ENCODE measurements at regions not wholly inside any gene's neighbourhood (a gene's known extent, or its start where the extent isn't known, plus 50 kb on each side); places are given as distances from the start of the nearest gene placed in this dataset.

- TF ChIP-seq CTCF (IDR thresholded peaks at IDR 0.05; ENCODE audit: control insufficient read depth, insufficient read depth, low read depth, low read length, missing control alignments), result no peak
- no peak for DNase-seq (ENCODE audit: low read depth)
Measured at GRCh38 chr15:39460748-39461147, 120.1 kb upstream of the THBS1 start.

GRCh38 chr15:39461536-39462130 lies 119.2 kb upstream of the THBS1 start:
- no peak for TF ChIP-seq CTCF (IDR thresholded peaks at IDR 0.05; ENCODE audit: control insufficient read depth, insufficient read depth, low read depth, low read length, missing control alignments)
- H3K4me3 ChIP-seq (ENCODE audit: control insufficient read depth, low read depth, low read length), result no peak overlapping the region
- DNase-seq (ENCODE audit: low read depth), result no peak

More at GRCh38 chr15:39460748-39461147, 120.1 kb upstream of the THBS1 start:
- no peak overlapping the region for H3K4me3 ChIP-seq (ENCODE audit: control insufficient read depth, low read depth, low read length)

- no peak for TF ChIP-seq CTCF (IDR thresholded peaks at IDR 0.05; ENCODE audit: control insufficient read depth, insufficient read depth, low read depth, low read length, missing control alignments)
- no peak overlapping the region for H3K4me3 ChIP-seq (ENCODE audit: control insufficient read depth, low read depth, low read length)
- DNase-seq (ENCODE audit: low read depth), result no peak
Measured at GRCh38 chr15:39462691-39463090, 118.2 kb upstream of the THBS1 start.

GRCh38 chr15:39465843-39466749 lies 114.8 kb upstream of the THBS1 start:
- no peak overlapping the region for H3K4me3 ChIP-seq (ENCODE audit: control insufficient read depth, low read depth, low read length)
- no peak for DNase-seq (ENCODE audit: low read depth)
- no peak for TF ChIP-seq CTCF (IDR thresholded peaks at IDR 0.05; ENCODE audit: control insufficient read depth, insufficient read depth, low read depth, low read length, missing control alignments)

GRCh38 chr15:39466750-39467105 lies 114.2 kb upstream of the THBS1 start:
- DNase-seq (ENCODE audit: low read depth), result no peak
- no peak overlapping the region for H3K4me3 ChIP-seq (ENCODE audit: control insufficient read depth, low read depth, low read length)
- no peak for TF ChIP-seq CTCF (IDR thresholded peaks at IDR 0.05; ENCODE audit: control insufficient read depth, insufficient read depth, low read depth, low read length, missing control alignments)

GRCh38 chr15:39468331-39468730 lies 112.5 kb upstream of the THBS1 start:
- no peak overlapping the region for H3K4me3 ChIP-seq (ENCODE audit: control insufficient read depth, low read depth, low read length)
- TF ChIP-seq CTCF (IDR thresholded peaks at IDR 0.05; ENCODE audit: control insufficient read depth, insufficient read depth, low read depth, low read length, missing control alignments), result no peak
- DNase-seq (ENCODE audit: low read depth), result no peak

All from AG09309 (cell line).